ENCODE measurements at regions not wholly inside any gene's neighbourhood (a gene's known extent, or its start where the extent isn't known, plus 50 kb on each side); places are given as distances from the start of the nearest gene placed in this dataset.

DNA sequence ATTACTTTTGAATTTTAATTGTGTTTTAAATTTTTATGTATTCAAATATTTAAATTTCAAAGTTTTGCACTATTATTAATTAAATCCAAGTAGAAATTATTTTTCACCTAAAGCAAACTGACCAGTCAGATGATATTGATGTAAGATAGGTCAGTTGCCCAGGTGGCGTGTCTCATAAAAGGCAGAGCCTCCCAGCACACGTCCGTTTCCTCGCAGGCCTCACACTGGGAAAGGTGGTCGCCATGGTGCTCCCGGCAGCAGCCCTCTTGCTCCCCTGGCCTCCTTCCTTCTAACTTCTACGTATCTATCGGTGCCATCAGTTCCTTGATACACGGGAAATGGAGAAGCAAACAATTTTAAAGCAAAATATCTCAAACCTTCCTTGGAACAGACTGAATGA is 516.8 kb downstream of the GALR1 start:
- Histone ChIP-seq H3K9me3 (no peaks in the 10 kb centered on the region), H3K27me3 (replicated peaks in 1 of 7) (peaks cover 0 to 20% (median 0%) of the 10 kb centered on the region in 7 donors), H3K27ac (no peak overlapping the region), H3K36me3 (no peaks in the 10 kb centered on the region), H3K4me3 (no peak overlapping the region), H3K4me1 (peaks cover 0 to 8% (median 0%) of the 10 kb centered on the region in 6 donors)
- intact Hi-C loops (cut with DNase I; ENCODE audit: low total_unique reads) = no loop called here
- TF ChIP-seq, protein P1, sequence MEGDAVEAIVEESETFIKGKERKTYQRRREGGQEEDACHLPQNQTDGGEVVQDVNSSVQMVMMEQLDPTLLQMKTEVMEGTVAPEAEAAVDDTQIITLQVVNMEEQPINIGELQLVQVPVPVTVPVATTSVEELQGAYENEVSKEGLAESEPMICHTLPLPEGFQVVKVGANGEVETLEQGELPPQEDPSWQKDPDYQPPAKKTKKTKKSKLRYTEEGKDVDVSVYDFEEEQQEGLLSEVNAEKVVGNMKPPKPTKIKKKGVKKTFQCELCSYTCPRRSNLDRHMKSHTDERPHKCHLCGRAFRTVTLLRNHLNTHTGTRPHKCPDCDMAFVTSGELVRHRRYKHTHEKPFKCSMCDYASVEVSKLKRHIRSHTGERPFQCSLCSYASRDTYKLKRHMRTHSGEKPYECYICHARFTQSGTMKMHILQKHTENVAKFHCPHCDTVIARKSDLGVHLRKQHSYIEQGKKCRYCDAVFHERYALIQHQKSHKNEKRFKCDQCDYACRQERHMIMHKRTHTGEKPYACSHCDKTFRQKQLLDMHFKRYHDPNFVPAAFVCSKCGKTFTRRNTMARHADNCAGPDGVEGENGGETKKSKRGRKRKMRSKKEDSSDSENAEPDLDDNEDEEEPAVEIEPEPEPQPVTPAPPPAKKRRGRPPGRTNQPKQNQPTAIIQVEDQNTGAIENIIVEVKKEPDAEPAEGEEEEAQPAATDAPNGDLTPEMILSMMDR (IDR thresholded peaks at IDR 0.05 in 8 of 11, conservative IDR thresholded peaks at IDR 0.05 in 3 of 11) = no peak
- TF ChIP-seq POLR2A (IDR thresholded peaks at IDR 0.05) (no peak), POLR2AphosphoS5 (IDR thresholded peaks at IDR 0.05) (no peak)
- no peak for DNase-seq
- WGBS, 5 donors = 84 to 88% (median 86%) methylated on average over 9 of the region's 9 CpGs

DNA sequence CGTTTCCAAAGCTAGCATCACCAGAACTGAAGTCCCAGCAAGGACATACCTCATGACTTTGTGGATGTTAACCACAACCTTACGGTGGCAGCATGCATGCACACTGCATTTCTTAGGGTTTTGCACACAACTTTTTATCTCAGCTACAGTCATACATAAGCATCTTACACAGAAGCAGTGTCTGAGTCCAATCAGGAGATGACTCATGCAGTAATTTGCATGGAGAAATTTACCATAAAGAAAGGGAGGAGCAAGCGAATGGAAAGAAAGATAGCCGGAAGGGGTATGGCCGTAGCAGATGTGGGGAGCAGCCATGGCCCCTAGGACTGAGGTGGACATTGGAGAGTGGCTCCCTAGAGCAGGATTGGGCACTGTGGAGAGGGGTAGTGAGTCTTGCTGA is 522.5 kb downstream of the GALR1 start:
- DNase-seq = no peak
- TF ChIP-seq POLR2A (IDR thresholded peaks at IDR 0.05) (no peak), POLR2AphosphoS5 (IDR thresholded peaks at IDR 0.05) (no peak)
- TF ChIP-seq, protein P1 (IDR thresholded peaks at IDR 0.05 in 8 of 11, conservative IDR thresholded peaks at IDR 0.05 in 3 of 11) = no peak
- H3K4me1 ChIP-seq = no peaks in the 10 kb centered on the region
- intact Hi-C loops (cut with DNase I; ENCODE audit: low total_unique reads) = no loop called here
- WGBS, 5 donors = 72 to 82% (median 76%) methylated on average over 5 of the region's 5 CpGs
- H3K4me3 ChIP-seq = no peak overlapping the region
- no peak overlapping the region for H3K27ac ChIP-seq
- H3K9me3 ChIP-seq = no peaks in the 10 kb centered on the region
- no peaks in the 10 kb centered on the region for H3K36me3 ChIP-seq
- H3K27me3 ChIP-seq (replicated peaks in 1 of 7) = no peaks in the 10 kb centered on the region

DNA sequence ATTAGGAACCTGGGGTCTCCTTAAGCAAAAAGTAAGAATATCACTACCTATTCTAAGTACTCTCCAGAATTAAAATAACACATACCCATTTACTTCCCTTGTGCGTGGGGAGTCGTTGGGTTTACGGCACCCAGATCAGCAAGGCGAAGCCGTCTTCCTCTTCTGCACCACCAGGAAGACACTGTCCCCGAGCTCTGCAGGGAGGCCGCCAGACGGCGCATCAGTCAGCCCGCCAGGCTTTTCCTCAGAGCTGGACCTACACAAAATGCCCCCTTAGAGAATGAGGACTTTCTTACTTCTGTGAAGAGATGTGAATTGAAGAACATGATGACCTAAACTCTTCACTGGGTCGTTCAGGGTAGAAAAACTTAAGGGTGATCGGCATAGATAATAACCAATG is 526.5 kb downstream of the GALR1 start:
- intact Hi-C loops (cut with DNase I; ENCODE audit: low total_unique reads) = no loop called here
- Histone ChIP-seq H3K36me3 (no peaks in the 10 kb centered on the region), H3K27ac (no peak overlapping the region), H3K9me3 (peaks cover 0 to 5% (median 0%) of the 10 kb centered on the region in 8 donors), H3K4me3 (no peak overlapping the region), H3K27me3 (replicated peaks in 1 of 7) (no peaks in the 10 kb centered on the region), H3K4me1 (no peaks in the 10 kb centered on the region)
- DNase-seq = no peak
- TF ChIP-seq, protein P1 (IDR thresholded peaks at IDR 0.05 in 8 of 11, conservative IDR thresholded peaks at IDR 0.05 in 3 of 11) = no peak
- TF ChIP-seq POLR2AphosphoS5 (IDR thresholded peaks at IDR 0.05) (no peak), POLR2A (IDR thresholded peaks at IDR 0.05) (no peak)
- WGBS, 5 donors = 84 to 91% (median 89%) methylated on average over 12 of the region's 12 CpGs

DNA sequence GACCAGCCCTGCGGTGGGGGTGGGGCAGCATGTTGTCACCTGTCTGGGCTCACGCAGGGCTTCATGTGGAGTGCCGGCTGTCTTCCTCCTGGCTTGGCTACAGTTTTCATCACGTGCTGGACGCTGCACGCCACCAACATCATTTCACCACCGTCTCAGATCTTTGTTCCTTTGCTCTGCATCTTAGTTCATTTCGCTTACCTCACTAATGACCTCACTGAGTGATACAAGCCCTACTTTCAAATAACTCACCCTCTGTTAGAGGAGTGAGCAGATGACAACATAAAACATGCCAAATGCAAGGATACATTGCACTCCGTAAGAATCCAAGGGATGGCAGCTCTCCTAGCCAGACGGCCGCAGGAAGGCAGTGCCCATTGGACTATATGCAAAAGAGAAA is 527.5 kb downstream of the GALR1 start:
- DNase-seq = no peak
- Histone ChIP-seq H3K4me1 (no peaks in the 10 kb centered on the region), H3K27ac (no peak overlapping the region), H3K36me3 (no peaks in the 10 kb centered on the region), H3K4me3 (no peak overlapping the region), H3K9me3 (peaks cover 0 to 5% (median 0%) of the 10 kb centered on the region in 8 donors), H3K27me3 (replicated peaks in 1 of 7) (no peaks in the 10 kb centered on the region)
- 87 to 94% (median 92%) methylated on average over 11 of the region's 11 CpGs for WGBS, 5 donors
- TF ChIP-seq POLR2AphosphoS5 (IDR thresholded peaks at IDR 0.05) (no peak), POLR2A (IDR thresholded peaks at IDR 0.05) (no peak)
- TF ChIP-seq, protein P1 (IDR thresholded peaks at IDR 0.05 in 8 of 11, conservative IDR thresholded peaks at IDR 0.05 in 3 of 11) = no peak
- intact Hi-C loops (cut with DNase I; ENCODE audit: low total_unique reads) = no loop called here

All from spleen (tissue), 11 donors.